Hepatocyte (in vitro differentiated cells): ENCODE measurements at regions not wholly inside any gene's neighbourhood (a gene's known extent, or its start where the extent isn't known, plus 50 kb on each side); places are given as distances from the start of the nearest gene placed in this dataset.

Source experiments
- CTCF ChIP-seq: fragments of 200-600 bp; sonication (generic); IDR thresholded peaks from 2 replicates; pipeline ENCODE4 v1.5.1; 2016; ENCODE audit warnings: antibody characterized with exemption, mild to moderate bottlenecking; ENCODE audit not compliant: poor library complexity
- EZH2 ChIP-seq: fragments of 200-600 bp; sonication (generic); IDR thresholded peaks from 2 replicates; pipeline ENCODE4 v1.6.1; 2016; ENCODE audit warnings: antibody characterized with exemption, mild to moderate bottlenecking, borderline replicate concordance
- EZH2phosphoT487 ChIP-seq: fragments of 200-600 bp; sonication (generic); IDR thresholded peaks from one replicate; pipeline ENCODE4 v1.6.1; 2018; ENCODE audit warnings: antibody characterized with exemption, mild to moderate bottlenecking, low read depth, moderate library complexity; ENCODE audit not compliant: unreplicated experiment, severe bottlenecking

- peak; percentile 5 for TF ChIP-seq CTCF
- TF ChIP-seq EZH2: no peak
- TF ChIP-seq EZH2phosphoT487: no peak
Observed at GRCh38 chr4:162457071-162457865, 293.5 kb upstream of the FSTL5 start.
